ENCODE measurements at regions not wholly inside any gene's neighbourhood (a gene's known extent, or its start where the extent isn't known, plus 50 kb on each side); places are given as distances from the start of the nearest gene placed in this dataset.

- TF ChIP-seq POLR2A (IDR thresholded peaks at IDR 0.05) (no peak), CTCF (IDR thresholded peaks at IDR 0.05 in 4 of 5, conservative IDR thresholded peaks at IDR 0.05 in 1 of 5) (no peak)
Observed at GRCh38 chr10:3844491-3845025, 59.5 kb upstream of the KLF6 start.
